K562 (cell line): ENCODE measurements at regions not wholly inside any gene's neighbourhood (a gene's known extent, or its start where the extent isn't known, plus 50 kb on each side); places are given as distances from the start of the nearest gene placed in this dataset.

Source experiments
- CHD4 ChIP-seq: fragments of 200-600 bp; sonication (generic); IDR thresholded peaks from 3 replicates; pipeline ENCODE4 v1.6.1; 2012; ENCODE audit warnings: low read depth, mild to moderate bottlenecking, mixed read lengths, low read length, inconsistent platforms; ENCODE audit not compliant: insufficient read depth, insufficient replicate concordance, poor library complexity, severe bottlenecking
- CREM ChIP-seq: IDR thresholded peaks from 2 replicates; pipeline ENCODE4 v1.6.1; 2014; ENCODE audit warnings: antibody characterized with exemption, low read depth
- DPF2 ChIP-seq: fragments of 450-650 bp; IDR thresholded peaks from 2 replicates; pipeline ENCODE4 v1.6.1; 2016
- KDM5B ChIP-seq: fragments of 200-600 bp; sonication (generic); IDR thresholded peaks from 2 replicates; pipeline ENCODE4 v1.6.1; 2012; ENCODE audit warnings: low read depth, mild to moderate bottlenecking, moderate library complexity, low read length, control low read depth, inconsistent platforms; ENCODE audit not compliant: insufficient replicate concordance
- TARDBP ChIP-seq: fragments of 450-650 bp; IDR thresholded peaks from 2 replicates; pipeline ENCODE4 v1.6.1; 2016
- ZNF707 ChIP-seq: fragments of 250-450 bp; sonication (Bioruptor Pico); conservative IDR thresholded peaks from 2 replicates; pipeline ENCODE4 v1.8.0; 2022; ENCODE audit warnings: inconsistent platforms, mild to moderate bottlenecking, moderate library complexity
- ZNF766 ChIP-seq: fragments of 200-800 bp; sonication (Bioruptor generic); conservative IDR thresholded peaks from 2 replicates; pipeline ENCODE4 v1.6.1; 2016; ENCODE audit warnings: missing genetic modification characterization, missing compliant biosample characterization
- TF ChIP-seq, protein P1 (sequence below): fragments of 450-650 bp; IDR thresholded peaks from 2 replicates; pipeline ENCODE4 v1.6.1; 2017; ENCODE audit warnings: antibody characterized with exemption, mild to moderate bottlenecking
- TF ChIP-seq, protein P2 (sequence below): fragments of 250-450 bp; sonication (Bioruptor Pico); IDR thresholded peaks from 2 replicates; pipeline ENCODE4 v1.8.0; 2021; ENCODE audit warnings: mild to moderate bottlenecking, moderate library complexity

DNA sequence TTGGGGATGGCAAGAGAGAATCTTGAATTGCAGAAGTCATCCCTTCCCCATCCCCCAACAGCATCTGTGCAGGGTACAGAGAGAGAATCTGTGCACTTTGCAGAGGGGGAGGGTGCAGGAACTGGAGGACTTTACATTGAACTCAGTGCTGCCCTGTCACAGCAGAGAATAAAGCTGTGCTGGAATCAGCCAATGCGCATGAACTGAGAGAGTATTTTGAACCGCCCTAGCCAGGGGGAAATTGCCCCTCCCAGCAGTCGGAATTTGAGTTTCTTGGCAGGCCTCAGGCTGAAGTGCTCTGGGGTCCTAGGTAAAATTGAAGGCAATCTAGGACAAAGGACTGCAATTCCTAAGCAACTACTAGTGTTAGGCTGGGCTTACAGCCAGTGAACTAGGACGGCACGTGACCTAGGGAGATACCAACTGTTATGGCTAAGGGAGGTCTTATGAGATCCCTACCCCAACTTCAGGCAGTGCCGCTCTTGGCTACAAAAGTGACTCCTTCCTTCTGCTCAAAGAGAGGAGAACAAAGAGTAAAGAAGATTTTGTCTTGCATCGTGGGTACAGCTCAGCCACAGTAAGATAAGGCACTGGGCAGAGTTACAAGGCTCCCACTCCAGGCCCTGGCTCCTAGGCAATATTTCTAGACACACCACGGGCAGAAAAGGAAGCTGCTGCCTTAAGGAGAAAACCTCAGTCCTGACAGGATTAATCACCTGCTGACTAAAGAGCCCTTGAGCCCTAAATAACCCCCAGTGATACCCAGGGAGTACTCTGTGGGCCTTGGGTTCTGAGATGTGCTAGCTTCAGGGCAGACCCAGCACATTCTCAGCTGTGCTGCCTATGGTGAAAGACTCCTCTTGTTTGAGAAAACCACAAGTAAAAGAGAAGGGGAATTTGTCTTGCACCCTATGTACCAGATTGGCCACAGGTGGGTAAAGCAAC lies 300.5 kb upstream of the ALCAM start (continued):
- TF ChIP-seq, protein P1, sequence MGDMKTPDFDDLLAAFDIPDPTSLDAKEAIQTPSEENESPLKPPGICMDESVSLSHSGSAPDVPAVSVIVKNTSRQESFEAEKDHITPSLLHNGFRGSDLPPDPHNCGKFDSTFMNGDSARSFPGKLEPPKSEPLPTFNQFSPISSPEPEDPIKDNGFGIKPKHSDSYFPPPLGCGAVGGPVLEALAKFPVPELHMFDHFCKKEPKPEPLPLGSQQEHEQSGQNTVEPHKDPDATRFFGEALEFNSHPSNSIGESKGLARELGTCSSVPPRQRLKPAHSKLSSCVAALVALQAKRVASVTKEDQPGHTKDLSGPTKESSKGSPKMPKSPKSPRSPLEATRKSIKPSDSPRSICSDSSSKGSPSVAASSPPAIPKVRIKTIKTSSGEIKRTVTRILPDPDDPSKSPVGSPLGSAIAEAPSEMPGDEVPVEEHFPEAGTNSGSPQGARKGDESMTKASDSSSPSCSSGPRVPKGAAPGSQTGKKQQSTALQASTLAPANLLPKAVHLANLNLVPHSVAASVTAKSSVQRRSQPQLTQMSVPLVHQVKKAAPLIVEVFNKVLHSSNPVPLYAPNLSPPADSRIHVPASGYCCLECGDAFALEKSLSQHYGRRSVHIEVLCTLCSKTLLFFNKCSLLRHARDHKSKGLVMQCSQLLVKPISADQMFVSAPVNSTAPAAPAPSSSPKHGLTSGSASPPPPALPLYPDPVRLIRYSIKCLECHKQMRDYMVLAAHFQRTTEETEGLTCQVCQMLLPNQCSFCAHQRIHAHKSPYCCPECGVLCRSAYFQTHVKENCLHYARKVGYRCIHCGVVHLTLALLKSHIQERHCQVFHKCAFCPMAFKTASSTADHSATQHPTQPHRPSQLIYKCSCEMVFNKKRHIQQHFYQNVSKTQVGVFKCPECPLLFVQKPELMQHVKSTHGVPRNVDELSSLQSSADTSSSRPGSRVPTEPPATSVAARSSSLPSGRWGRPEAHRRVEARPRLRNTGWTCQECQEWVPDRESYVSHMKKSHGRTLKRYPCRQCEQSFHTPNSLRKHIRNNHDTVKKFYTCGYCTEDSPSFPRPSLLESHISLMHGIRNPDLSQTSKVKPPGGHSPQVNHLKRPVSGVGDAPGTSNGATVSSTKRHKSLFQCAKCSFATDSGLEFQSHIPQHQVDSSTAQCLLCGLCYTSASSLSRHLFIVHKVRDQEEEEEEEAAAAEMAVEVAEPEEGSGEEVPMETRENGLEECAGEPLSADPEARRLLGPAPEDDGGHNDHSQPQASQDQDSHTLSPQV, result no peak
- TF ChIP-seq CREM (no peak), CHD4 (no peak), ZNF707 (CRISPR knock-in tag) (no peak), TARDBP (no peak), DPF2 (no peak), ZNF766 (CRISPR knock-in tag) (no peak), KDM5B (no peak)
- TF ChIP-seq, protein P2, sequence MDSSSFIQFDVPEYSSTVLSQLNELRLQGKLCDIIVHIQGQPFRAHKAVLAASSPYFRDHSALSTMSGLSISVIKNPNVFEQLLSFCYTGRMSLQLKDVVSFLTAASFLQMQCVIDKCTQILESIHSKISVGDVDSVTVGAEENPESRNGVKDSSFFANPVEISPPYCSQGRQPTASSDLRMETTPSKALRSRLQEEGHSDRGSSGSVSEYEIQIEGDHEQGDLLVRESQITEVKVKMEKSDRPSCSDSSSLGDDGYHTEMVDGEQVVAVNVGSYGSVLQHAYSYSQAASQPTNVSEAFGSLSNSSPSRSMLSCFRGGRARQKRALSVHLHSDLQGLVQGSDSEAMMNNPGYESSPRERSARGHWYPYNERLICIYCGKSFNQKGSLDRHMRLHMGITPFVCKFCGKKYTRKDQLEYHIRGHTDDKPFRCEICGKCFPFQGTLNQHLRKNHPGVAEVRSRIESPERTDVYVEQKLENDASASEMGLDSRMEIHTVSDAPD (CRISPR knock-in tag), result no peak
